ENCODE measurements at regions not wholly inside any gene's neighbourhood (a gene's known extent, or its start where the extent isn't known, plus 50 kb on each side); places are given as distances from the start of the nearest gene placed in this dataset.

DNA sequence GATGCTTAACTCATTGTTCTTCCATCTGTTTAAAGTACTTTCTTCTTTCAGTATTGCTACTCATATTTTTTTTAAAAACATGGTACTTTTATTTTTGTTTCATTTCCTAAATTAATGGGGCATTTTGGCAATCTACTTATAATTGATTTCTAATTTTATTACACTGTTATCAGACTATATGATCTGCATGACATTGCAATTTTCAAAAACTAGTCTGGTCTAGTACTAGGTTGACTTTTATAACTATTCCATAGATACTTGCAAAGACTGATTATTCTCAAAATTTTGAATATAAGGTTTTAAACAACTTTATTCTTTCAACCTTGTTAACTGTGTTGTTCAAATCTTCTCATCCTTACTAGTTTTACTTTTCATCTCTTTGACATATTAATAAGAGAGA, 63.9 kb upstream of the MVB12B start (continued):
- TF ChIP-seq ZNF274 (IDR thresholded peaks at IDR 0.05; ENCODE audit: borderline replicate concordance, extremely low read depth, low read length) (no peak), JUN (IDR thresholded peaks at IDR 0.05; ENCODE audit: low read depth, low read length) (no peak), GTF2F1 (IDR thresholded peaks at IDR 0.05; ENCODE audit: borderline replicate concordance, low read depth, low read length) (no peak), RFX5 (IDR thresholded peaks at IDR 0.05; ENCODE audit: borderline replicate concordance, low read depth, low read length) (no peak)
- TF ChIP-seq, protein P1, sequence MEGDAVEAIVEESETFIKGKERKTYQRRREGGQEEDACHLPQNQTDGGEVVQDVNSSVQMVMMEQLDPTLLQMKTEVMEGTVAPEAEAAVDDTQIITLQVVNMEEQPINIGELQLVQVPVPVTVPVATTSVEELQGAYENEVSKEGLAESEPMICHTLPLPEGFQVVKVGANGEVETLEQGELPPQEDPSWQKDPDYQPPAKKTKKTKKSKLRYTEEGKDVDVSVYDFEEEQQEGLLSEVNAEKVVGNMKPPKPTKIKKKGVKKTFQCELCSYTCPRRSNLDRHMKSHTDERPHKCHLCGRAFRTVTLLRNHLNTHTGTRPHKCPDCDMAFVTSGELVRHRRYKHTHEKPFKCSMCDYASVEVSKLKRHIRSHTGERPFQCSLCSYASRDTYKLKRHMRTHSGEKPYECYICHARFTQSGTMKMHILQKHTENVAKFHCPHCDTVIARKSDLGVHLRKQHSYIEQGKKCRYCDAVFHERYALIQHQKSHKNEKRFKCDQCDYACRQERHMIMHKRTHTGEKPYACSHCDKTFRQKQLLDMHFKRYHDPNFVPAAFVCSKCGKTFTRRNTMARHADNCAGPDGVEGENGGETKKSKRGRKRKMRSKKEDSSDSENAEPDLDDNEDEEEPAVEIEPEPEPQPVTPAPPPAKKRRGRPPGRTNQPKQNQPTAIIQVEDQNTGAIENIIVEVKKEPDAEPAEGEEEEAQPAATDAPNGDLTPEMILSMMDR (IDR thresholded peaks at IDR 0.05; ENCODE audit: control extremely low read depth in 1 of 3, insufficient read depth in 1 of 3, low read depth in 1 of 3, low read length in 3 of 3): no peak
